NCI-H1417 (cell line): ENCODE measurements at regions not wholly inside any gene's neighbourhood (a gene's known extent, or its start where the extent isn't known, plus 50 kb on each side); places are given as distances from the start of the nearest gene placed in this dataset.

Source experiments
- DNase-seq, 3 experiments: peaks; one replicate each; lab custom pipeline; 2025; lab: John Stamatoyannopoulos, UW

GRCh38 chr14:26304056-26304455, 293.8 kb downstream of the NOVA1 start:
- DNase-seq, result no peak

- no peak for DNase-seq
Observed at GRCh38 chr14:26293909-26294308, 303.9 kb downstream of the NOVA1 start.

GRCh38 chr14:26289891-26290486, 307.8 kb downstream of the NOVA1 start:
- no peak for DNase-seq

- DNase-seq, result peak in 1 of 3 experiments; percentile 11
Observed at GRCh38 chr14:26286913-26287205, 311.0 kb downstream of the NOVA1 start.

GRCh38 chr14:26286081-26286912, 311.5 kb downstream of the NOVA1 start:
- no peak for DNase-seq

GRCh38 chr14:26282578-26282977, 315.3 kb downstream of the NOVA1 start:
- peak in 1 of 3 experiments; percentile 9 for DNase-seq

- DNase-seq, result peak in 2 of 3 experiments; percentile 40 to 77
Observed at GRCh38 chr14:26282011-26282410, 315.8 kb downstream of the NOVA1 start.

GRCh38 chr14:26281280-26281998, 316.4 kb downstream of the NOVA1 start:
- peak in 1 of 3 experiments; percentile 61 for DNase-seq

- peak in 1 of 3 experiments; percentile 56 for DNase-seq
Observed at GRCh38 chr14:26276757-26277156, 321.1 kb downstream of the NOVA1 start.

GRCh38 chr14:26265170-26265685, 332.6 kb downstream of the NOVA1 start:
- DNase-seq, result no peak

GRCh38 chr14:26261368-26262122, 336.3 kb downstream of the NOVA1 start:
- no peak for DNase-seq

GRCh38 chr14:26255213-26255612, 342.6 kb downstream of the NOVA1 start:
- DNase-seq, result peak in 2 of 3 experiments; percentile 7 to 60

GRCh38 chr14:26252176-26252575, 345.7 kb downstream of the NOVA1 start:
- DNase-seq, result no peak

GRCh38 chr14:26233118-26233517, 364.7 kb downstream of the NOVA1 start:
- peak in 2 of 3 experiments; percentile 1 to 33 for DNase-seq

GRCh38 chr14:26218861-26219260, 379.0 kb downstream of the NOVA1 start:
- DNase-seq, result no peak

- no peak for DNase-seq
Observed at GRCh38 chr14:26217778-26218177, 380.1 kb downstream of the NOVA1 start.

- no peak for DNase-seq
Observed at GRCh38 chr14:26216786-26217185, 381.0 kb downstream of the NOVA1 start.

GRCh38 chr14:26213846-26214575, 383.8 kb downstream of the NOVA1 start:
- no peak for DNase-seq

GRCh38 chr14:26209699-26210098, 388.1 kb downstream of the NOVA1 start:
- no peak for DNase-seq

GRCh38 chr14:26206640-26207039, 391.2 kb downstream of the NOVA1 start:
- DNase-seq, result no peak
